Smooth muscle cell (in vitro differentiated cells): ENCODE measurements at regions not wholly inside any gene's neighbourhood (a gene's known extent, or its start where the extent isn't known, plus 50 kb on each side); places are given as distances from the start of the nearest gene placed in this dataset.

Experiments used
- DNase-seq: peaks from one replicate; lab custom pipeline; 2025; ENCODE audit not compliant: unreplicated experiment; lab: John Stamatoyannopoulos, UW
- H2AFZ ChIP-seq: fragments of 200-600 bp; sonication (generic); 2 replicates; pipeline ENCODE4 v1.6.0; 2016; ENCODE audit warnings: antibody characterized with exemption, low read depth, mild to moderate bottlenecking
- H3F3A ChIP-seq: fragments of 200-600 bp; sonication (generic); 2 replicates; pipeline ENCODE4 v1.6.0; 2017; ENCODE audit warnings: antibody characterized with exemption, low read depth
- H3K27ac ChIP-seq: fragments of 200-600 bp; sonication (generic); 2 replicates; pipeline ENCODE4 v1.5.1; 2016; ENCODE audit warnings: low read depth, mild to moderate bottlenecking
- H3K27me3 ChIP-seq: fragments of 200-600 bp; sonication (generic); 2 replicates; pipeline ENCODE4 v1.6.1; 2016; ENCODE audit warnings: low read depth, mild to moderate bottlenecking
- H3K36me3 ChIP-seq: fragments of 200-600 bp; sonication (generic); 2 replicates; pipeline ENCODE4 v1.5.1; 2016; ENCODE audit warnings: low read depth
- H3K4me1 ChIP-seq: fragments of 200-600 bp; sonication (generic); 2 replicates; pipeline ENCODE4 v1.5.1; 2016; ENCODE audit warnings: low read depth
- H3K4me2 ChIP-seq: fragments of 200-600 bp; sonication (generic); 2 replicates; pipeline ENCODE4 v1.6.0; 2016; ENCODE audit warnings: mild to moderate bottlenecking
- H3K4me3 ChIP-seq: fragments of 200-600 bp; sonication (generic); 2 replicates; pipeline ENCODE4 v1.5.1; 2016; ENCODE audit warnings: mild to moderate bottlenecking
- H3K79me2 ChIP-seq: fragments of 200-600 bp; sonication (generic); 2 replicates; pipeline ENCODE4 v1.6.0; 2016; ENCODE audit warnings: low read depth, mild to moderate bottlenecking
- H3K9ac ChIP-seq: fragments of 200-600 bp; sonication (generic); 2 replicates; pipeline ENCODE4 v1.6.0; 2016; ENCODE audit warnings: low read depth
- H3K9me3 ChIP-seq: fragments of 200-600 bp; sonication (generic); replicated peaks from 2 replicates; pipeline ENCODE4 v1.5.1; 2016; ENCODE audit warnings: low read depth
- H4K20me1 ChIP-seq: fragments of 200-600 bp; sonication (generic); 2 replicates; pipeline ENCODE4 v1.6.0; 2016; ENCODE audit warnings: low read depth
- WGBS: methylation state at CpG from one replicate; pipeline ENCODE4 v1.1.7; 2016; ENCODE audit warnings: low lambda C conversion rate; 5-methylcytosine and 5-hydroxymethylcytosine counted together
- TF ChIP-seq, protein P1 (sequence below): fragments of 200-600 bp; sonication (generic); IDR thresholded peaks from 2 replicates; pipeline ENCODE4 v1.5.1; 2017; ENCODE audit warnings: borderline replicate concordance, mild to moderate bottlenecking, antibody characterized with exemption; ENCODE audit not compliant: insufficient read depth, poor library complexity, severe bottlenecking

- TF ChIP-seq, protein P1, sequence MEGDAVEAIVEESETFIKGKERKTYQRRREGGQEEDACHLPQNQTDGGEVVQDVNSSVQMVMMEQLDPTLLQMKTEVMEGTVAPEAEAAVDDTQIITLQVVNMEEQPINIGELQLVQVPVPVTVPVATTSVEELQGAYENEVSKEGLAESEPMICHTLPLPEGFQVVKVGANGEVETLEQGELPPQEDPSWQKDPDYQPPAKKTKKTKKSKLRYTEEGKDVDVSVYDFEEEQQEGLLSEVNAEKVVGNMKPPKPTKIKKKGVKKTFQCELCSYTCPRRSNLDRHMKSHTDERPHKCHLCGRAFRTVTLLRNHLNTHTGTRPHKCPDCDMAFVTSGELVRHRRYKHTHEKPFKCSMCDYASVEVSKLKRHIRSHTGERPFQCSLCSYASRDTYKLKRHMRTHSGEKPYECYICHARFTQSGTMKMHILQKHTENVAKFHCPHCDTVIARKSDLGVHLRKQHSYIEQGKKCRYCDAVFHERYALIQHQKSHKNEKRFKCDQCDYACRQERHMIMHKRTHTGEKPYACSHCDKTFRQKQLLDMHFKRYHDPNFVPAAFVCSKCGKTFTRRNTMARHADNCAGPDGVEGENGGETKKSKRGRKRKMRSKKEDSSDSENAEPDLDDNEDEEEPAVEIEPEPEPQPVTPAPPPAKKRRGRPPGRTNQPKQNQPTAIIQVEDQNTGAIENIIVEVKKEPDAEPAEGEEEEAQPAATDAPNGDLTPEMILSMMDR = no peak
- WGBS = 82% methylated on average over 2 of the region's 2 CpGs
- Histone ChIP-seq H3K9ac (no peak overlapping the region), H3K4me3 (no peak overlapping the region), H3K4me2 (no peak overlapping the region), H3K27me3 (no peaks in the 10 kb centered on the region), H3K4me1 (no peaks in the 10 kb centered on the region), H3F3A (no peaks in the 10 kb centered on the region), H3K9me3 (no peaks in the 10 kb centered on the region), H3K27ac (no peak overlapping the region), H4K20me1 (no peaks in the 10 kb centered on the region), H2AFZ (no peak overlapping the region), H3K36me3 (no peaks in the 10 kb centered on the region), H3K79me2 (no peaks in the 10 kb centered on the region)
- no peak for DNase-seq
These were observed 391.1 kb upstream of the NPVF start for GRCh38 chr7:25619381-25619780.

DNA sequence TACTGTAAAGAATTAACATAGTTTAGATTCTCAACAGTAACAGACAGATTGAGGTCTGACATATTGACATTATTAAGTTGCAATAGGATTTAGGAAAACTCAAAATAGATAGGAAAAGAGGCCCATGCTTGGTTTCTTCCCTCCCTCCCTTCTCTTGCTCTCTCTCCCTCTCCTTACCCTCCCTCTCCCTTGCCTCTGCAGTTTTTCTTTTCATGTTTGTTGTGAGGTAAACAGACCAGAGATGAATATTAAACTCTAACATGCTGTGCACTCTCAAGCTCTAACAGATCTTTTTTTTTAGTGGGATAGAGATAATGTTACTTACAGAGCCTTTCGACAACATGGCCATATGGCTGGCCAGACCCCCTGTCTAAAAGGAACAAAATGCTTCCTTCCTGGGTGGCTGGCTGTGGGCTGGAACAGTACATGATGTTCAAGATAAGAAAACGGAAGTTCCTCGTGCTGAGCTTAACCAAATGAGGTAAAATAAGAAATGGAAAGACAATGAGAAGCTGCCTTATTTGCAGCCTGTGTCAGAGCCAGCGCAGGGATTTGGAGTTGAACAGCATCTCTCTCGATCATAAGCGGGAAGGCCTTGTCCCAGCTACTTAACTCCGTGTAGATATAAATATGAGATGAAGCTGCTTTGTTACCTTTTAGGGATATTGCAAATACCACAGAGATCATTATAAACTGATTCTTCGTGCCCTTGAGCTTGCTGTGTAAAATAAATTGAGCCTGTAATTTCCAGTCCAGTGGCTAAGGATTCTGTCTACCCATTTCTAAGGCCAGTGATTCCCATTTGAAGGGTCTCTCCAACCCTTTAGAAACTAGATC lies 391.9 kb upstream of the NPVF start:
- H3K79me2 ChIP-seq = no peaks in the 10 kb centered on the region
- H3K9me3 ChIP-seq = no peaks in the 10 kb centered on the region
- H3K4me2 ChIP-seq = no peak overlapping the region
- H3K27me3 ChIP-seq = no peaks in the 10 kb centered on the region
- no peak overlapping the region for H3K27ac ChIP-seq
- H4K20me1 ChIP-seq = no peaks in the 10 kb centered on the region
- no peaks in the 10 kb centered on the region for H3K36me3 ChIP-seq
- no peak overlapping the region for H3K9ac ChIP-seq
- TF ChIP-seq, protein P1 = no peak
- H3F3A ChIP-seq = no peaks in the 10 kb centered on the region
- H3K4me1 ChIP-seq = no peaks in the 10 kb centered on the region
- WGBS = 52% methylated on average over 8 of the region's 8 CpGs
- peak overlapping the region; percentile 71 for H2AFZ ChIP-seq
- H3K4me3 ChIP-seq = no peak overlapping the region
- DNase-seq = no peak

- Histone ChIP-seq H3K36me3 (no peaks in the 10 kb centered on the region), H3K79me2 (no peaks in the 10 kb centered on the region), H3K4me2 (no peak overlapping the region), H2AFZ (no peak overlapping the region), H3F3A (no peaks in the 10 kb centered on the region), H4K20me1 (no peaks in the 10 kb centered on the region), H3K4me1 (no peaks in the 10 kb centered on the region), H3K9me3 (no peaks in the 10 kb centered on the region), H3K4me3 (no peak overlapping the region), H3K27me3 (no peaks in the 10 kb centered on the region), H3K27ac (no peak overlapping the region), H3K9ac (no peak overlapping the region)
- DNase-seq = no peak
- TF ChIP-seq, protein P1 = no peak
- 95% methylated on average over 2 of the region's 2 CpGs for WGBS
These were observed 393.7 kb upstream of the NPVF start for GRCh38 chr7:25621993-25622392.

- no peak overlapping the region for H2AFZ ChIP-seq
- H3K79me2 ChIP-seq = no peaks in the 10 kb centered on the region
- TF ChIP-seq, protein P1 = no peak
- WGBS = 78% methylated on average over 3 of the region's 3 CpGs
- no peak overlapping the region for H3K4me3 ChIP-seq
- no peak overlapping the region for H3K9ac ChIP-seq
- H3K36me3 ChIP-seq = no peaks in the 10 kb centered on the region
- no peak overlapping the region for H3K4me2 ChIP-seq
- H3K27me3 ChIP-seq = no peaks in the 10 kb centered on the region
- no peaks in the 10 kb centered on the region for H4K20me1 ChIP-seq
- DNase-seq = no peak
- no peak overlapping the region for H3K27ac ChIP-seq
- no peaks in the 10 kb centered on the region for H3K9me3 ChIP-seq
- no peaks in the 10 kb centered on the region for H3F3A ChIP-seq
- H3K4me1 ChIP-seq = no peaks in the 10 kb centered on the region
These were observed 394.4 kb upstream of the NPVF start for GRCh38 chr7:25622695-25623094.
